ENCODE measurements at regions not wholly inside any gene's neighbourhood (a gene's known extent, or its start where the extent isn't known, plus 50 kb on each side); places are given as distances from the start of the nearest gene placed in this dataset.

- no peak overlapping the region for H3K4me3 ChIP-seq (ENCODE audit: low read depth, poor library complexity, severe bottlenecking)
- intact Hi-C loops (cut with DNase I; ENCODE audit: low total_unique reads), result no loop called here
- no peak for TF ChIP-seq POLR2A (IDR thresholded peaks at IDR 0.05)
- TF ChIP-seq CTCF (IDR thresholded peaks at IDR 0.05), result no peak
- no peak for DNase-seq (ENCODE audit: low spot score in 2 of 2)
These were observed 117.9 kb upstream of the COL8A1 start for GRCh38 chr3:99520513-99520912.

- intact Hi-C loops (cut with DNase I; ENCODE audit: low total_unique reads), result no loop called here
- no peak for DNase-seq (ENCODE audit: low spot score in 2 of 2)
- TF ChIP-seq CTCF (IDR thresholded peaks at IDR 0.05), result no peak
- TF ChIP-seq POLR2A (IDR thresholded peaks at IDR 0.05), result no peak
- H3K4me3 ChIP-seq (ENCODE audit: low read depth, poor library complexity, severe bottlenecking), result no peak overlapping the region
- WGBS, 2 donors, result 71 to 77% methylated on average over 1 of the region's 1 CpG
These were observed 121.5 kb upstream of the COL8A1 start for GRCh38 chr3:99516936-99517335.

- intact Hi-C loops (cut with DNase I; ENCODE audit: low total_unique reads), result no loop called here
- 73 to 74% methylated on average over 4 of the region's 4 CpGs for WGBS, 2 donors
These were observed 122.5 kb upstream of the COL8A1 start for GRCh38 chr3:99515891-99516290.

GRCh38 chr3:99509224-99509623 lies 129.2 kb upstream of the COL8A1 start:
- TF ChIP-seq CTCF (IDR thresholded peaks at IDR 0.05) (no peak), POLR2A (IDR thresholded peaks at IDR 0.05) (no peak)
- no peak for DNase-seq (ENCODE audit: low spot score in 2 of 2)
- WGBS, 2 donors, result 78 to 80% methylated on average over 5 of the region's 5 CpGs
- intact Hi-C loops (cut with DNase I; ENCODE audit: low total_unique reads), result no loop called here
- H3K4me3 ChIP-seq (ENCODE audit: low read depth, poor library complexity, severe bottlenecking), result no peak overlapping the region

More at GRCh38 chr3:99515891-99516290, 122.5 kb upstream of the COL8A1 start:
- no peak for DNase-seq (ENCODE audit: low spot score in 2 of 2)
- H3K4me3 ChIP-seq (ENCODE audit: low read depth, poor library complexity, severe bottlenecking), result no peak overlapping the region
- TF ChIP-seq CTCF (IDR thresholded peaks at IDR 0.05) (no peak), POLR2A (IDR thresholded peaks at IDR 0.05) (no peak)

GRCh38 chr3:99508191-99508590 lies 130.2 kb upstream of the COL8A1 start:
- H3K4me3 ChIP-seq (ENCODE audit: low read depth, poor library complexity, severe bottlenecking), result no peak overlapping the region
- intact Hi-C loops (cut with DNase I; ENCODE audit: low total_unique reads), result no loop called here
- no peak for TF ChIP-seq CTCF (IDR thresholded peaks at IDR 0.05)
- TF ChIP-seq POLR2A (IDR thresholded peaks at IDR 0.05), result no peak
- DNase-seq (ENCODE audit: low spot score in 2 of 2), result no peak

GRCh38 chr3:99505646-99506269 lies 132.6 kb upstream of the COL8A1 start:
- no peak for TF ChIP-seq POLR2A (IDR thresholded peaks at IDR 0.05)
- TF ChIP-seq CTCF (IDR thresholded peaks at IDR 0.05), result no peak
- H3K4me3 ChIP-seq (ENCODE audit: low read depth, poor library complexity, severe bottlenecking), result no peak overlapping the region
- DNase-seq (ENCODE audit: low spot score in 2 of 2), result peak; percentile 82 to 87
- 19 to 29% methylated on average over 7 of the region's 7 CpGs for WGBS, 2 donors
- intact Hi-C loops (cut with DNase I; ENCODE audit: low total_unique reads), result no loop called here
